ENCODE measurements at regions not wholly inside any gene's neighbourhood (a gene's known extent, or its start where the extent isn't known, plus 50 kb on each side); places are given as distances from the start of the nearest gene placed in this dataset.
A peak's percentile ranks its signal among the peaks of the same experiment; 100 is the strongest.

- DNase-seq (ENCODE audit: low spot score), result peak; percentile 68
Measured at GRCh38 chr17:51487947-51488346, 227.6 kb downstream of the UTP18 start.

GRCh38 chr17:51491416-51491815, 231.1 kb downstream of the UTP18 start:
- no peak for DNase-seq (ENCODE audit: low spot score)

- no peak for DNase-seq (ENCODE audit: low spot score)
Measured at GRCh38 chr17:51493206-51493605, 232.9 kb downstream of the UTP18 start.

- no peak for DNase-seq (ENCODE audit: low spot score)
Measured at GRCh38 chr17:51496378-51496777, 236.0 kb downstream of the UTP18 start.

- no peak for DNase-seq (ENCODE audit: low spot score)
Measured at GRCh38 chr17:51499897-51500296, 239.6 kb downstream of the UTP18 start.

- DNase-seq (ENCODE audit: low spot score), result no peak
Measured at GRCh38 chr17:51500454-51500853, 240.1 kb downstream of the UTP18 start.

- DNase-seq (ENCODE audit: low spot score), result no peak
Measured at GRCh38 chr17:51505450-51505849, 245.1 kb downstream of the UTP18 start.

- no peak for DNase-seq (ENCODE audit: low spot score)
Measured at GRCh38 chr17:51507444-51507843, 247.1 kb downstream of the UTP18 start.

- no peak for DNase-seq (ENCODE audit: low spot score)
Measured at GRCh38 chr17:51508048-51508447, 247.7 kb downstream of the UTP18 start.

GRCh38 chr17:51510940-51511339, 250.6 kb downstream of the UTP18 start:
- DNase-seq (ENCODE audit: low spot score), result no peak

- no peak for DNase-seq (ENCODE audit: low spot score)
Measured at GRCh38 chr17:51512220-51512907, 252.0 kb downstream of the UTP18 start.

GRCh38 chr17:51516924-51517323, 256.6 kb downstream of the UTP18 start:
- no peak for DNase-seq (ENCODE audit: low spot score)

- DNase-seq (ENCODE audit: low spot score), result no peak
Measured at GRCh38 chr17:51524524-51524923, 264.2 kb downstream of the UTP18 start.

GRCh38 chr17:51526507-51526906, 266.2 kb downstream of the UTP18 start:
- no peak for DNase-seq (ENCODE audit: low spot score)

GRCh38 chr17:51527225-51527982, 267.1 kb downstream of the UTP18 start:
- no peak for DNase-seq (ENCODE audit: low spot score)

GRCh38 chr17:51528111-51528510, 267.8 kb downstream of the UTP18 start:
- no peak for DNase-seq (ENCODE audit: low spot score)

- no peak for DNase-seq (ENCODE audit: low spot score)
Measured at GRCh38 chr17:51533219-51533618, 272.9 kb downstream of the UTP18 start.

GRCh38 chr17:51533821-51534220, 273.5 kb downstream of the UTP18 start:
- DNase-seq (ENCODE audit: low spot score), result no peak

- DNase-seq (ENCODE audit: low spot score), result no peak
Measured at GRCh38 chr17:51536627-51537026, 276.3 kb downstream of the UTP18 start.

- peak; percentile 60 for DNase-seq (ENCODE audit: low spot score)
Measured at GRCh38 chr17:51537996-51538550, 277.7 kb downstream of the UTP18 start.

GRCh38 chr17:51540151-51540550, 279.8 kb downstream of the UTP18 start:
- DNase-seq (ENCODE audit: low spot score), result no peak

- no peak for DNase-seq (ENCODE audit: low spot score)
Measured at GRCh38 chr17:51541215-51541614, 280.9 kb downstream of the UTP18 start.

- DNase-seq (ENCODE audit: low spot score), result no peak
Measured at GRCh38 chr17:51546114-51546513, 285.8 kb downstream of the UTP18 start.
